Thoracic aorta (tissue), 2 donors: ENCODE measurements at regions not wholly inside any gene's neighbourhood (a gene's known extent, or its start where the extent isn't known, plus 50 kb on each side); places are given as distances from the start of the nearest gene placed in this dataset.

Experiments
- ATAC-seq: fragments of 150-250 bp; one replicate; pipeline ENCODE4 v1.8.0; 2017; ENCODE audit warnings: low read depth; ENCODE audit not compliant: insufficient number of reproducible peaks, low FRiP score
- DNase-seq: peaks from one replicate; pipeline ENCODE4 v3.0.0-alpha.2; 2020; ENCODE audit warnings: low spot score
- H3K27ac ChIP-seq, 2 donors: fragments of 200-600 bp; sonication (generic); 1 replicate in 1 of 2; 2 replicates in 1 of 2; pipeline ENCODE4 v1.5.1; 2016; ENCODE audit warnings: mild to moderate bottlenecking in 2 of 2, moderate library complexity in 2 of 2
- H3K27me3 ChIP-seq: fragments of 200-600 bp; sonication (generic); replicated peaks from 2 replicates; pipeline ENCODE4 v1.6.0; 2016; ENCODE audit warnings: mild to moderate bottlenecking; ENCODE audit not compliant: insufficient read depth
- H3K36me3 ChIP-seq: fragments of 200-600 bp; sonication (generic); one replicate; pipeline ENCODE4 v1.5.1; 2016
- H3K4me1 ChIP-seq, 2 donors: fragments of 200-600 bp; sonication (generic); 1 replicate in 1 of 2; 2 replicates in 1 of 2; pipeline versions ENCODE4 v1.5.1 to v1.6.0; 2016; ENCODE audit warnings: low read depth in 2 of 2, mild to moderate bottlenecking in 1 of 2; ENCODE audit not compliant: control insufficient read depth in 1 of 2
- H3K4me3 ChIP-seq: fragments of 200-600 bp; sonication (generic); 2 replicates; pipeline ENCODE4 v1.5.1; 2016; ENCODE audit warnings: mild to moderate bottlenecking
- H3K9me3 ChIP-seq: fragments of 200-600 bp; sonication (generic); 2 replicates; pipeline ENCODE4 v1.5.1; 2016
- TF ChIP-seq, protein P1 (sequence below): fragments of 200-600 bp; sonication (generic); IDR thresholded peaks from one replicate; pipeline ENCODE4 v1.5.1; 2019; ENCODE audit warnings: antibody characterized with exemption

- TF ChIP-seq, protein P1, sequence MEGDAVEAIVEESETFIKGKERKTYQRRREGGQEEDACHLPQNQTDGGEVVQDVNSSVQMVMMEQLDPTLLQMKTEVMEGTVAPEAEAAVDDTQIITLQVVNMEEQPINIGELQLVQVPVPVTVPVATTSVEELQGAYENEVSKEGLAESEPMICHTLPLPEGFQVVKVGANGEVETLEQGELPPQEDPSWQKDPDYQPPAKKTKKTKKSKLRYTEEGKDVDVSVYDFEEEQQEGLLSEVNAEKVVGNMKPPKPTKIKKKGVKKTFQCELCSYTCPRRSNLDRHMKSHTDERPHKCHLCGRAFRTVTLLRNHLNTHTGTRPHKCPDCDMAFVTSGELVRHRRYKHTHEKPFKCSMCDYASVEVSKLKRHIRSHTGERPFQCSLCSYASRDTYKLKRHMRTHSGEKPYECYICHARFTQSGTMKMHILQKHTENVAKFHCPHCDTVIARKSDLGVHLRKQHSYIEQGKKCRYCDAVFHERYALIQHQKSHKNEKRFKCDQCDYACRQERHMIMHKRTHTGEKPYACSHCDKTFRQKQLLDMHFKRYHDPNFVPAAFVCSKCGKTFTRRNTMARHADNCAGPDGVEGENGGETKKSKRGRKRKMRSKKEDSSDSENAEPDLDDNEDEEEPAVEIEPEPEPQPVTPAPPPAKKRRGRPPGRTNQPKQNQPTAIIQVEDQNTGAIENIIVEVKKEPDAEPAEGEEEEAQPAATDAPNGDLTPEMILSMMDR = no peak
- no peaks in the 10 kb centered on the region for H3K9me3 ChIP-seq
- no peak for DNase-seq
- H3K4me1 ChIP-seq = no peaks in the 10 kb centered on the region
- ATAC-seq = no peak
- no peak overlapping the region for H3K27ac ChIP-seq
- H3K4me3 ChIP-seq = no peak overlapping the region
- H3K27me3 ChIP-seq = no peaks in the 10 kb centered on the region
- H3K36me3 ChIP-seq = no peaks in the 10 kb centered on the region
Measured at GRCh38 chr9:78613006-78613405, 316.1 kb downstream of the PSAT1 start.

DNA sequence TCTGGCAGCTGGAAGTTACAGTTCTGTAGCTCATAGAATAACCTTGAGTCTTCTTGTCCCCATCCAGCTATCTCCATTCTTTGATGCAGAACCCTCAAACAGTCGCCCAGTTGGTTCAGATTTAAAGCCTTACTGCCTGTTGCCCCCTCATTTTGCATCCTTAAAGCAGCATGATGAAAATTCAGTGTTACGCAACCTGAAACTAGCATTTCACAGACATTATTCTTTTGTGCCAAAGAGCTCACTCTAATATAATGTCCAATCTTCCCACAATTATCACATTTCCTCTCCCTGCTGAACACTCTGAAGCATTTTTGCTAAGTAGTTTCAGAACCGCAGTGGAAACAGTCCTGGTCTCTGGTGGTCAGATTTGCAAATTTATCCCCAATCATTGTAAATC lies 318.0 kb downstream of the PSAT1 start:
- Histone ChIP-seq H3K27me3 (no peaks in the 10 kb centered on the region), H3K9me3 (no peaks in the 10 kb centered on the region), H3K4me3 (no peak overlapping the region), H3K27ac (no peak overlapping the region), H3K36me3 (no peaks in the 10 kb centered on the region), H3K4me1 (no peaks in the 10 kb centered on the region)
- TF ChIP-seq, protein P1 = no peak
- DNase-seq (no peak), ATAC-seq (no peak)

- ATAC-seq (no peak), DNase-seq (no peak)
- no peaks in the 10 kb centered on the region for H3K4me1 ChIP-seq
- no peaks in the 10 kb centered on the region for H3K36me3 ChIP-seq
- no peak overlapping the region for H3K4me3 ChIP-seq
- TF ChIP-seq, protein P1 = no peak
- no peak overlapping the region for H3K27ac ChIP-seq
- no peaks in the 10 kb centered on the region for H3K27me3 ChIP-seq
- H3K9me3 ChIP-seq = no peaks in the 10 kb centered on the region
Measured at GRCh38 chr9:78615372-78615771, 318.4 kb downstream of the PSAT1 start.

- ATAC-seq = no peak
- Histone ChIP-seq H3K36me3 (no peaks in the 10 kb centered on the region), H3K9me3 (no peaks in the 10 kb centered on the region), H3K27me3 (no peaks in the 10 kb centered on the region), H3K27ac (no peak overlapping the region), H3K4me1 (no peaks in the 10 kb centered on the region), H3K4me3 (no peak overlapping the region)
- DNase-seq = no peak
- TF ChIP-seq, protein P1 = no peak
Measured at GRCh38 chr9:78618735-78619134, 321.8 kb downstream of the PSAT1 start.

DNA sequence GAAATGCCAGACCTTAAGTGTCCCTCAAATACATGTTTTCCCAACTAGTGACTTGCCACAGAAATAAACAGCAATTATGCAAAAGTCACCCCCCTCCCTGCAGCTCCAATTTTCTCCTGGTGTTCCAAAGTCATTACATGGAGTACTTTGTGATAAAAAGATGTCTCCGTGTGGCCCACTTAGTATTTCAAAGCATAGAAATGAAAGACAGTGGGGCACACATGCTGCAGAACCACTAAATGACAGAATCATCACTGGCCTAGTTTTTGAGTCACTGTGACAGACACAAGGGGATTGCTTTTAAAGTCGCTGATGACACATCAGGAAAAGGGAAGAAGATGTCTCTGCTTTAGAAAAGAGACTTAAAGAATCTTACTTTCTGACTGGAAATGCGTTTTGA lies 323.4 kb downstream of the PSAT1 start:
- H3K27me3 ChIP-seq = no peaks in the 10 kb centered on the region
- H3K27ac ChIP-seq = no peak overlapping the region
- H3K4me1 ChIP-seq = no peaks in the 10 kb centered on the region
- TF ChIP-seq, protein P1 = no peak
- ATAC-seq (no peak), DNase-seq (no peak)
- no peaks in the 10 kb centered on the region for H3K9me3 ChIP-seq
- H3K36me3 ChIP-seq = no peaks in the 10 kb centered on the region
- H3K4me3 ChIP-seq = no peak overlapping the region
